ENCODE measurements at regions not wholly inside any gene's neighbourhood (a gene's known extent, or its start where the extent isn't known, plus 50 kb on each side); places are given as distances from the start of the nearest gene placed in this dataset.

DNA sequence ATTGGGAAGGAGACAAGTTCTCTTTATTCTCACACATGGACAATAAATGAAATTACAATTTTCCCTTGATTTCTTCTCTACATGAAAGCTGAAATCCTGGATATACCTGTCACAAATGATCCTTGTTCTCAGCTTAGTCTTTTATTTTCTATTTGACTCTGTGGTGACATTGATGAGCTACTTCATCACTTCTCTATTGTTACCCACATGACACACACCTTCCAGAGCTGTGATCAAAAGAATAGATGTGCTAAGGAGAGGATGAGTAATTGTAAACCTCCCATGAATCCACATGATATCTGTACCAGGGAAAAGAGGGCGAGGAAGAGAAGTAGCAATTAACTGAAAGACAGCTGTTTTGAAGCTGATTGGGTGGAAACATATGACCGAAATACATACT is 102.0 kb downstream of the CAVIN4 start:
- Histone ChIP-seq H3K4me1 (replicated peaks in 1 of 2; ENCODE audit: control insufficient read depth in 2 of 2, insufficient read depth in 2 of 2, low read length in 2 of 2) (no peaks in the 10 kb centered on the region), H3K4me3 (no peak overlapping the region), H3K4me2 (ENCODE audit: insufficient read depth, low read length) (no peak overlapping the region), H3K79me2 (ENCODE audit: control insufficient read depth, insufficient read depth, low read length) (no peaks in the 10 kb centered on the region), H2AFZ (ENCODE audit: low read depth, low read length) (no peak overlapping the region), H3K27me3 (ENCODE audit: control insufficient read depth in 2 of 2, insufficient read depth in 2 of 2, low read length in 2 of 2) (no peaks in the 10 kb centered on the region), H3K9me3 (replicated peaks; ENCODE audit: control insufficient read depth, insufficient read depth, low read depth, low read length) (no peaks in the 10 kb centered on the region), H3K36me3 (ENCODE audit: control insufficient read depth, insufficient read depth, low read length) (no peaks in the 10 kb centered on the region), H3K27ac (ENCODE audit: extremely low read depth, low read depth, low read length) (no peak overlapping the region), H4K20me1 (replicated peaks; ENCODE audit: control insufficient read depth, insufficient read depth, low read length) (no peaks in the 10 kb centered on the region), H3K9me1 (ENCODE audit: control insufficient read depth, insufficient read depth, low read length) (no peaks in the 10 kb centered on the region), H3K9ac (ENCODE audit: insufficient read depth in 1 of 2, low read depth in 2 of 2, low read length in 2 of 2) (no peak overlapping the region)
- 0% methylated on average over 2 of the region's 2 CpGs for WGBS (ENCODE audit: insufficient coverage, low coverage, missing lambda C conversion rate)
- ChIA-PET CTCF (ENCODE audit: low intra/inter-chr PET ratio) (interaction anchor here (0.7 kb wide), 1 partner anchor 609 kb away, joined by 3 read pairs; no protein-coding TSS in a partner anchor), POLR2A (no interaction called here)
- in situ Hi-C loops (cut with MboI) (no loop called here), intact Hi-C loops (cut with micrococcal nuclease) (no loop called here)
- DNase-seq (ENCODE audit: extremely low read depth in 1 of 4, low spot score in 3 of 4) (no peak), ATAC-seq (no peak), FAIRE-seq (no peak)
- no TSS peak for BruUV-seq (replicated peaks)
- TF ChIP-seq ZNF121 (CRISPR knock-in tag; conservative IDR thresholded peaks at IDR 0.05) (no peak), CBFA2T2 (conservative IDR thresholded peaks at IDR 0.05) (no peak), FOXJ3 (CRISPR knock-in tag; IDR thresholded peaks at IDR 0.05) (no peak), ZNF395 (CRISPR knock-in tag; IDR thresholded peaks at IDR 0.05) (no peak), ZNF507 (tag; conservative IDR thresholded peaks at IDR 0.05) (no peak), HDAC1 (IDR thresholded peaks at IDR 0.05) (no peak), TARDBP (IDR thresholded peaks at IDR 0.05) (no peak), RFX5 (IDR thresholded peaks at IDR 0.05; ENCODE audit: low read depth, low read length) (no peak), MCM2 (IDR thresholded peaks at IDR 0.05; ENCODE audit: low read depth) (no peak), CBFB (CRISPR knock-in tag; IDR thresholded peaks at IDR 0.05) (no peak), SREBF1 (IDR thresholded peaks at IDR 0.05; ENCODE audit: borderline replicate concordance, low read depth, low read length) (no peak)
- TF ChIP-seq, protein P1, sequence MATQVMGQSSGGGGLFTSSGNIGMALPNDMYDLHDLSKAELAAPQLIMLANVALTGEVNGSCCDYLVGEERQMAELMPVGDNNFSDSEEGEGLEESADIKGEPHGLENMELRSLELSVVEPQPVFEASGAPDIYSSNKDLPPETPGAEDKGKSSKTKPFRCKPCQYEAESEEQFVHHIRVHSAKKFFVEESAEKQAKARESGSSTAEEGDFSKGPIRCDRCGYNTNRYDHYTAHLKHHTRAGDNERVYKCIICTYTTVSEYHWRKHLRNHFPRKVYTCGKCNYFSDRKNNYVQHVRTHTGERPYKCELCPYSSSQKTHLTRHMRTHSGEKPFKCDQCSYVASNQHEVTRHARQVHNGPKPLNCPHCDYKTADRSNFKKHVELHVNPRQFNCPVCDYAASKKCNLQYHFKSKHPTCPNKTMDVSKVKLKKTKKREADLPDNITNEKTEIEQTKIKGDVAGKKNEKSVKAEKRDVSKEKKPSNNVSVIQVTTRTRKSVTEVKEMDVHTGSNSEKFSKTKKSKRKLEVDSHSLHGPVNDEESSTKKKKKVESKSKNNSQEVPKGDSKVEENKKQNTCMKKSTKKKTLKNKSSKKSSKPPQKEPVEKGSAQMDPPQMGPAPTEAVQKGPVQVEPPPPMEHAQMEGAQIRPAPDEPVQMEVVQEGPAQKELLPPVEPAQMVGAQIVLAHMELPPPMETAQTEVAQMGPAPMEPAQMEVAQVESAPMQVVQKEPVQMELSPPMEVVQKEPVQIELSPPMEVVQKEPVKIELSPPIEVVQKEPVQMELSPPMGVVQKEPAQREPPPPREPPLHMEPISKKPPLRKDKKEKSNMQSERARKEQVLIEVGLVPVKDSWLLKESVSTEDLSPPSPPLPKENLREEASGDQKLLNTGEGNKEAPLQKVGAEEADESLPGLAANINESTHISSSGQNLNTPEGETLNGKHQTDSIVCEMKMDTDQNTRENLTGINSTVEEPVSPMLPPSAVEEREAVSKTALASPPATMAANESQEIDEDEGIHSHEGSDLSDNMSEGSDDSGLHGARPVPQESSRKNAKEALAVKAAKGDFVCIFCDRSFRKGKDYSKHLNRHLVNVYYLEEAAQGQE (IDR thresholded peaks at IDR 0.05; ENCODE audit: borderline replicate concordance): no peak
- TF ChIP-seq, protein P1 (CRISPR knock-in tag; IDR thresholded peaks at IDR 0.05; ENCODE audit: low read depth): no peak
- TF ChIP-seq, protein P2, sequence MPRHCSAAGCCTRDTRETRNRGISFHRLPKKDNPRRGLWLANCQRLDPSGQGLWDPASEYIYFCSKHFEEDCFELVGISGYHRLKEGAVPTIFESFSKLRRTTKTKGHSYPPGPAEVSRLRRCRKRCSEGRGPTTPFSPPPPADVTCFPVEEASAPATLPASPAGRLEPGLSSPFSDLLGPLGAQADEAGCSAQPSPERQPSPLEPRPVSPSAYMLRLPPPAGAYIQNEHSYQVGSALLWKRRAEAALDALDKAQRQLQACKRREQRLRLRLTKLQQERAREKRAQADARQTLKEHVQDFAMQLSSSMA (CRISPR knock-in tag; IDR thresholded peaks at IDR 0.05): no peak
- TF ChIP-seq, protein P3, sequence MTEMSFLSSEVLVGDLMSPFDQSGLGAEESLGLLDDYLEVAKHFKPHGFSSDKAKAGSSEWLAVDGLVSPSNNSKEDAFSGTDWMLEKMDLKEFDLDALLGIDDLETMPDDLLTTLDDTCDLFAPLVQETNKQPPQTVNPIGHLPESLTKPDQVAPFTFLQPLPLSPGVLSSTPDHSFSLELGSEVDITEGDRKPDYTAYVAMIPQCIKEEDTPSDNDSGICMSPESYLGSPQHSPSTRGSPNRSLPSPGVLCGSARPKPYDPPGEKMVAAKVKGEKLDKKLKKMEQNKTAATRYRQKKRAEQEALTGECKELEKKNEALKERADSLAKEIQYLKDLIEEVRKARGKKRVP (CRISPR knock-in tag; IDR thresholded peaks at IDR 0.05): no peak
